GM23338 (cell line): ENCODE measurements at regions not wholly inside any gene's neighbourhood (a gene's known extent, or its start where the extent isn't known, plus 50 kb on each side); places are given as distances from the start of the nearest gene placed in this dataset.

Source experiments
- ATAC-seq: fragments of 200-7000 bp; cut with Tn5 transposase; 3 replicates; pipeline ENCODE4 v1.9.1; 2020
- DNase-seq: peaks from one replicate; pipeline ENCODE4 v3.0.0-alpha.2; 2015; ENCODE audit warnings: low spot score
- H2AFZ ChIP-seq: fragments of 200-600 bp; sonication (generic); 2 replicates; pipeline ENCODE4 v1.8.0; 2016; ENCODE audit warnings: antibody characterized with exemption, mild to moderate bottlenecking, moderate library complexity
- H3F3A ChIP-seq: fragments of 200-600 bp; sonication (generic); replicated peaks from 2 replicates; pipeline ENCODE4 v1.8.0; 2017; ENCODE audit warnings: antibody characterized with exemption, mixed run types, low read depth
- H3K27ac ChIP-seq: fragments of 200-600 bp; sonication (generic); 2 replicates; pipeline ENCODE4 v1.6.1; 2016; ENCODE audit warnings: low read depth
- H3K27me3 ChIP-seq: fragments of 200-600 bp; sonication (generic); 2 replicates; pipeline ENCODE4 v1.8.0; 2016; ENCODE audit warnings: mild to moderate bottlenecking, mixed run types, moderate library complexity; ENCODE audit not compliant: insufficient read depth
- H3K36me3 ChIP-seq: fragments of 200-600 bp; sonication (generic); 2 replicates; pipeline ENCODE4 v1.8.0; 2016; ENCODE audit warnings: mild to moderate bottlenecking; ENCODE audit not compliant: insufficient read depth
- H3K4me1 ChIP-seq: fragments of 200-600 bp; sonication (generic); 2 replicates; pipeline ENCODE4 v1.8.0; 2016; ENCODE audit warnings: mild to moderate bottlenecking, moderate library complexity; ENCODE audit not compliant: insufficient read depth
- H3K4me2 ChIP-seq: fragments of 200-600 bp; sonication (generic); 2 replicates; pipeline ENCODE4 v1.7.1; 2017; ENCODE audit warnings: mixed run types
- H3K4me3 ChIP-seq: fragments of 200-600 bp; sonication (generic); 2 replicates; pipeline ENCODE4 v1.6.1; 2016; ENCODE audit warnings: mixed run types
- H3K79me2 ChIP-seq: fragments of 200-600 bp; sonication (generic); replicated peaks from 2 replicates; pipeline ENCODE4 v1.8.0; 2017; ENCODE audit warnings: mild to moderate bottlenecking; ENCODE audit not compliant: insufficient read depth
- H3K9me2 ChIP-seq: fragments of 200-600 bp; sonication (generic); 2 replicates; pipeline ENCODE4 v1.8.0; 2017; ENCODE audit not compliant: insufficient read depth
- H4K20me1 ChIP-seq: fragments of 200-600 bp; sonication (generic); replicated peaks from 2 replicates; pipeline ENCODE4 v1.8.0; 2017; ENCODE audit warnings: mild to moderate bottlenecking; ENCODE audit not compliant: insufficient read depth
- H3K27ac Mint-ChIP-seq: 2 replicates; pipeline ENCODE4 v1.8.0; 2020; ENCODE audit warnings: inconsistent platforms, mild to moderate bottlenecking, moderate library complexity, mixed read lengths
- H3K27me3 Mint-ChIP-seq: 3 replicates; pipeline ENCODE4 v1.8.0; 2022; ENCODE audit warnings: low read depth, mild to moderate bottlenecking, moderate library complexity, mixed read lengths, inconsistent platforms; ENCODE audit not compliant: insufficient read depth, poor library complexity
- H3K36me3 Mint-ChIP-seq: 3 replicates; pipeline ENCODE4 v1.8.0; 2021; ENCODE audit warnings: low read depth, mild to moderate bottlenecking, inconsistent platforms, moderate library complexity, mixed read lengths
- H3K4me1 Mint-ChIP-seq: 3 replicates; pipeline ENCODE4 v1.8.0; 2020; ENCODE audit warnings: mild to moderate bottlenecking, inconsistent platforms, mixed read lengths
- H3K4me3 Mint-ChIP-seq: 3 replicates; pipeline ENCODE4 v1.8.0; 2021; ENCODE audit warnings: moderate library complexity, mild to moderate bottlenecking, inconsistent platforms, mixed read lengths
- H3K9me3 Mint-ChIP-seq: 3 replicates; pipeline ENCODE4 v1.8.0; 2020; ENCODE audit warnings: moderate library complexity, mild to moderate bottlenecking, inconsistent platforms, mixed read lengths
- CREB1 ChIP-seq: fragments of 250-450 bp; sonication (Bioruptor Pico); IDR thresholded peaks from 2 replicates; pipeline ENCODE4 v1.5.0; 2020; ENCODE audit warnings: low read depth, mild to moderate bottlenecking, moderate library complexity
- EZH2 ChIP-seq: fragments of 200-600 bp; sonication (generic); IDR thresholded peaks from one replicate; pipeline ENCODE4 v1.8.0; 2017; ENCODE audit warnings: antibody characterized with exemption, mild to moderate bottlenecking, low read depth; ENCODE audit not compliant: unreplicated experiment
- JUNB ChIP-seq: IDR thresholded peaks from one replicate; pipeline ENCODE4 v1.6.1; 2016; ENCODE audit warnings: antibody characterized with exemption; ENCODE audit not compliant: unreplicated experiment
- POLR2AphosphoS5 ChIP-seq: IDR thresholded peaks from 2 replicates; pipeline ENCODE4 v1.6.1; 2016; ENCODE audit warnings: antibody characterized with exemption, low read depth
- STAT1 ChIP-seq: IDR thresholded peaks from one replicate; pipeline ENCODE4 v1.6.1; 2016; ENCODE audit warnings: antibody characterized with exemption; ENCODE audit not compliant: unreplicated experiment
- ZNF331 ChIP-seq: fragments of 250-450 bp; sonication (Bioruptor Pico); IDR thresholded peaks from 2 replicates; pipeline ENCODE4 v1.5.0; 2020; ENCODE audit warnings: low read depth, mild to moderate bottlenecking, moderate library complexity
- ZNF462 ChIP-seq: fragments of 250-450 bp; sonication (Bioruptor Pico); IDR thresholded peaks from 2 replicates; pipeline ENCODE4 v1.5.0; 2020; ENCODE audit warnings: mild to moderate bottlenecking, moderate library complexity
- TF ChIP-seq, protein P1 (sequence below): IDR thresholded peaks from one replicate; pipeline ENCODE4 v1.6.1; 2018; ENCODE audit warnings: antibody characterized with exemption; ENCODE audit not compliant: unreplicated experiment

DNA sequence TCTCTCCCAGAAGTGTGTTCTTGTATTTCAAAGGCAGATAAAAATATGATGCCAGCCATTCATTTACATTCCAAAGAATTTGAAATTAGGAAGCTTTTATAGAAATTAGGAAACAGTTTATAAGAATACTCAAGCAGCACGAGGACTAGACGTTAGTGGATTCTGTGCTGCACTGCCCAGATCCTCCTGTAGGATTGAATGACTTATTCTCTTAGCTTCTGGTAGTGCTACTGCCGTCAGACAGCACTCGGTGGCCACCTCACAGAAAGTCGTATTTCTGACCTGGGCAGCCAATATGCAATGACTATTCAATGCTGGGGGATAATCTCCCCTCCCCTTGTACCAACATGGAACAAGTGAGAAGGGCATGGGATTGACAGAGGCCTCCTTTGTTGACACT, 326.4 kb downstream of the RPL10L start (continued):
- TF ChIP-seq EZH2 (no peak), CREB1 (no peak), ZNF462 (CRISPR knock-in tag) (no peak), POLR2AphosphoS5 (no peak), JUNB (no peak)

DNA sequence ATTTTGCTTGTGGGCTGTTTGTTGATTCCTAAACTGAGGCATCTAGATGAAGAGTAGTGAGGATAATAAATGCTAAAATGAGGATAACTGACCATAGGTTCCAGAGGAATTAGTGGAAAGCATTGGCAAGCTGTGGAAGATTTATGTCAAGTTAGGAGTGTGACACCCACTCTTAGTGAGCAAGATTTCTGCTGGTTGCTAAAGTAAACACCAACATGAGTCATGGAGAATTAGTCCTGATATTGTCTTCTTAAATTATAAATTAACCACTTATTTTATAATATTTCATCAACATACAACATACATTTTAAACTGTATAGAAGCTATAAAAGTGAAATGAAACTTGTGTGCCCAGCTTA, 328.2 kb downstream of the RPL10L start:
- Mint-ChIP-seq H3K4me1 (peaks cover 20% of the 10 kb centered on the region), H3K27me3 (peaks cover 4% of the 10 kb centered on the region), H3K36me3 (no peaks in the 10 kb centered on the region), H3K9me3 (no peaks in the 10 kb centered on the region), H3K4me3 (no peak overlapping the region), H3K27ac (no peak overlapping the region)
- ATAC-seq (no peak), DNase-seq (no peak)
- Histone ChIP-seq H3K4me2 (no peak overlapping the region), H3K4me1 (peaks cover 22% of the 10 kb centered on the region), H4K20me1 (no peaks in the 10 kb centered on the region), H3K27ac (no peak overlapping the region), H3K36me3 (no peaks in the 10 kb centered on the region), H3K79me2 (no peaks in the 10 kb centered on the region), H3K27me3 (peaks cover 67% of the 10 kb centered on the region), H3K4me3 (no peak overlapping the region), H2AFZ (no peak overlapping the region), H3F3A (no peaks in the 10 kb centered on the region), H3K9me2 (no peaks in the 10 kb centered on the region)
- TF ChIP-seq, protein P1, sequence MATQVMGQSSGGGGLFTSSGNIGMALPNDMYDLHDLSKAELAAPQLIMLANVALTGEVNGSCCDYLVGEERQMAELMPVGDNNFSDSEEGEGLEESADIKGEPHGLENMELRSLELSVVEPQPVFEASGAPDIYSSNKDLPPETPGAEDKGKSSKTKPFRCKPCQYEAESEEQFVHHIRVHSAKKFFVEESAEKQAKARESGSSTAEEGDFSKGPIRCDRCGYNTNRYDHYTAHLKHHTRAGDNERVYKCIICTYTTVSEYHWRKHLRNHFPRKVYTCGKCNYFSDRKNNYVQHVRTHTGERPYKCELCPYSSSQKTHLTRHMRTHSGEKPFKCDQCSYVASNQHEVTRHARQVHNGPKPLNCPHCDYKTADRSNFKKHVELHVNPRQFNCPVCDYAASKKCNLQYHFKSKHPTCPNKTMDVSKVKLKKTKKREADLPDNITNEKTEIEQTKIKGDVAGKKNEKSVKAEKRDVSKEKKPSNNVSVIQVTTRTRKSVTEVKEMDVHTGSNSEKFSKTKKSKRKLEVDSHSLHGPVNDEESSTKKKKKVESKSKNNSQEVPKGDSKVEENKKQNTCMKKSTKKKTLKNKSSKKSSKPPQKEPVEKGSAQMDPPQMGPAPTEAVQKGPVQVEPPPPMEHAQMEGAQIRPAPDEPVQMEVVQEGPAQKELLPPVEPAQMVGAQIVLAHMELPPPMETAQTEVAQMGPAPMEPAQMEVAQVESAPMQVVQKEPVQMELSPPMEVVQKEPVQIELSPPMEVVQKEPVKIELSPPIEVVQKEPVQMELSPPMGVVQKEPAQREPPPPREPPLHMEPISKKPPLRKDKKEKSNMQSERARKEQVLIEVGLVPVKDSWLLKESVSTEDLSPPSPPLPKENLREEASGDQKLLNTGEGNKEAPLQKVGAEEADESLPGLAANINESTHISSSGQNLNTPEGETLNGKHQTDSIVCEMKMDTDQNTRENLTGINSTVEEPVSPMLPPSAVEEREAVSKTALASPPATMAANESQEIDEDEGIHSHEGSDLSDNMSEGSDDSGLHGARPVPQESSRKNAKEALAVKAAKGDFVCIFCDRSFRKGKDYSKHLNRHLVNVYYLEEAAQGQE, result no peak
- TF ChIP-seq ZNF331 (CRISPR knock-in tag) (no peak), STAT1 (no peak)
